Endothelial cell of umbilical vein (primary cell): ENCODE measurements at regions not wholly inside any gene's neighbourhood (a gene's known extent, or its start where the extent isn't known, plus 50 kb on each side); places are given as distances from the start of the nearest gene placed in this dataset.

ENCODE experiments used
- BruUV-seq: library from RNA; stranded (reverse); fragments of 400-500 nt; replicated peaks from 2 replicates; lab custom pipeline; 2021; lab: Mats Ljungman, UMichigan
- CTCF ChIA-PET: fragments of 300-600, 350-600 bp; sonication (Branson Sonifier 250); formaldehyde crosslinking; loops from one replicate; lab custom pipeline; 2021; ENCODE audit warnings: antibody characterized with exemption, inconsistent platforms; lab: Charles Lee
- POLR2A ChIA-PET: fragments of 300-600, 350-600 bp; sonication (Branson Sonifier 250); formaldehyde crosslinking; loops from one replicate; lab custom pipeline; 2021; ENCODE audit warnings: antibody characterized with exemption, inconsistent platforms; lab: Charles Lee
- DNase-seq: peaks from one replicate; pipeline ENCODE4 v3.0.0-alpha.2; 2011; ENCODE audit warnings: low read depth, low spot score
- FAIRE-seq: peaks from 2 replicates; lab custom pipeline; 2011; peaks lifted over from hg19 to GRCh38; lab: Jason Lieb, UNC
- H2AFZ ChIP-seq: 2 replicates; pipeline ENCODE4 v1.6.0; 2012; ENCODE audit warnings: low read depth, low read length, control low read depth, inconsistent platforms
- H3K27ac ChIP-seq: 2 replicates; pipeline ENCODE4 v1.5.1; 2011; ENCODE audit warnings: low read depth, mild to moderate bottlenecking, control low read depth, low read length, moderate library complexity; ENCODE audit not compliant: insufficient read depth
- H3K27me3 ChIP-seq, 2 experiments: 2 replicates each; pipeline versions ENCODE4 v1.6.0 to v1.6.1; 2011; ENCODE audit warnings: low read length in 2 of 2, mixed read lengths in 1 of 2; ENCODE audit not compliant: control insufficient read depth in 2 of 2, insufficient read depth in 2 of 2
- H3K36me3 ChIP-seq, 2 experiments: 2 replicates in 1 of 2; 3 replicates in 1 of 2; pipeline ENCODE4 v1.5.1; 2011; ENCODE audit warnings: low read length in 2 of 2, mild to moderate bottlenecking in 1 of 2, moderate library complexity in 1 of 2; ENCODE audit not compliant: control insufficient read depth in 2 of 2, insufficient read depth in 2 of 2; ENCODE audit errors: extremely low read depth in 1 of 2
- H3K4me1 ChIP-seq: 3 replicates; pipeline ENCODE4 v1.5.1; 2011; ENCODE audit warnings: mild to moderate bottlenecking, low read length; ENCODE audit not compliant: control insufficient read depth, insufficient read depth; ENCODE audit errors: extremely low read depth
- H3K4me2 ChIP-seq: 2 replicates; pipeline ENCODE4 v1.6.1; 2011; ENCODE audit warnings: low read length, control low read depth, mixed read lengths; ENCODE audit not compliant: insufficient read depth
- H3K4me3 ChIP-seq, 3 experiments: fragments of 200-600 bp in 1 of 3; sonication (generic), shearing (Covaris generic) in 1 of 3; replicated peaks in 1 of 3; 2 replicates each; pipeline ENCODE4 v1.5.1; 2011 to 2016; ENCODE audit warnings: control low read depth in 3 of 3, low read length in 3 of 3, mild to moderate bottlenecking in 2 of 3, inconsistent platforms in 1 of 3, low read depth in 1 of 3, moderate library complexity in 1 of 3; ENCODE audit not compliant: insufficient read depth in 1 of 3
- H3K79me2 ChIP-seq: 2 replicates; pipeline ENCODE4 v1.6.0; 2012; ENCODE audit warnings: low read length, inconsistent platforms; ENCODE audit not compliant: control insufficient read depth, insufficient read depth
- H3K9ac ChIP-seq: replicated peaks from 2 replicates; pipeline ENCODE3; 2011; ENCODE audit warnings: low read length, control low read depth; ENCODE audit not compliant: insufficient read depth; ENCODE audit errors: extremely low read depth
- H3K9me1 ChIP-seq: replicated peaks from 3 replicates; pipeline ENCODE4 v1.6.0; 2011; ENCODE audit warnings: mild to moderate bottlenecking, low read length; ENCODE audit not compliant: control insufficient read depth, insufficient read depth; ENCODE audit errors: extremely low read depth
- H3K9me3 ChIP-seq: replicated peaks from 2 replicates; pipeline ENCODE4 v1.5.1; 2012; ENCODE audit warnings: low read length, inconsistent platforms; ENCODE audit not compliant: control insufficient read depth, insufficient read depth
- H4K20me1 ChIP-seq: replicated peaks from 2 replicates; pipeline ENCODE3; 2011; ENCODE audit warnings: mild to moderate bottlenecking, low read length; ENCODE audit not compliant: control insufficient read depth, insufficient read depth; ENCODE audit errors: extremely low read depth
- EZH2 ChIP-seq: IDR thresholded peaks from 2 replicates; pipeline ENCODE4 v1.6.1; 2012; ENCODE audit warnings: borderline replicate concordance, low read depth, mild to moderate bottlenecking, moderate library complexity, low read length, inconsistent platforms; ENCODE audit not compliant: severe bottlenecking
- FOS ChIP-seq: IDR thresholded peaks from 2 replicates; pipeline ENCODE4 v1.6.1; 2011; ENCODE audit warnings: mild to moderate bottlenecking, low read length, moderate library complexity, borderline replicate concordance; ENCODE audit not compliant: insufficient read depth
- GATA2 ChIP-seq: IDR thresholded peaks from 2 replicates; pipeline ENCODE4 v1.7.0; 2011; ENCODE audit warnings: low read depth, mild to moderate bottlenecking, moderate library complexity, mixed read lengths, low read length; ENCODE audit not compliant: insufficient read length, insufficient read depth
- JUN ChIP-seq: IDR thresholded peaks from 2 replicates; pipeline ENCODE4 v1.6.1; 2011; ENCODE audit warnings: borderline replicate concordance, low read depth; ENCODE audit not compliant: insufficient read length, insufficient read depth
- MYC ChIP-seq: IDR thresholded peaks from one replicate; pipeline ENCODE4 v1.6.1; 2011; ENCODE audit warnings: mild to moderate bottlenecking, low read depth, low read length
- POLR2A ChIP-seq: IDR thresholded peaks from 2 replicates; pipeline ENCODE4 v1.6.1; 2012; ENCODE audit warnings: low read depth, mild to moderate bottlenecking, control low read depth, low read length
- POLR2AphosphoS5 ChIP-seq: IDR thresholded peaks from 2 replicates; pipeline ENCODE4 v1.6.1; 2012; ENCODE audit warnings: low read depth, mild to moderate bottlenecking, control low read depth, low read length, moderate library complexity; ENCODE audit not compliant: insufficient read depth
- dilution Hi-C: fragments of 300-500 bp; cut with MboI; formaldehyde crosslinking; loops from one replicate; pipeline ENCODE4 v1.15.0; 2019; ENCODE audit warnings: low sequenced_read_pairs; ENCODE audit not compliant: extremely low pct_ligation_motif_present
- intact Hi-C: fragments of 100-400 bp; cut with micrococcal nuclease; formaldehyde crosslinking; loops from one replicate; pipeline ENCODE4 v1.10.0; 2022
- TF ChIP-seq, protein P1 (sequence below): IDR thresholded peaks from 2 replicates; pipeline ENCODE4 v1.6.1; 2011; ENCODE audit not compliant: insufficient read depth, insufficient read length
- TF ChIP-seq, protein P2 (sequence below), 2 donors: IDR thresholded peaks; 1 replicate in 1 of 2; 2 replicates in 1 of 2; pipeline ENCODE4 v1.5.1; 2011; ENCODE audit warnings: low read length in 2 of 2, mild to moderate bottlenecking in 2 of 2, moderate library complexity in 2 of 2, control low read depth in 1 of 2, inconsistent platforms in 1 of 2, low read depth in 1 of 2; ENCODE audit not compliant: insufficient read depth in 1 of 2; ENCODE audit errors: extremely low read depth in 1 of 2

DNA sequence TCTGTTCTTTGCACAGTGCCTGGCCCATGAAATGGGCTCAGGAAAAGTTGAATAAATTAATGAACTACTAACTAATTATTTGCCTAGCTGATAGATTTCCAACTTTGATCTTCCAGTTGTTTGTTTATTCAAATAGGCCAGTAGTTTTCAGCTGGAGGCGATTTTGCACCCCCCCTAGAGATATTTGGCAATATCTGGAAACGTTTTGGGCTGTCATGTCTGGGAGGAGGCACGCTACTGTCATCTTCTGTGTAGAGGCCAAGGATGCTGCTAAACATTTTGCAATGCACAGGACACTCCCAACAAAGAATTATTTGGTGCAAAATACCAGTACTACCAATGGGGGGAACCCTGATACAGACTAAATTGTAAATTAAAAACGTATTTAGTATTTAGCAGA lies 81.9 kb downstream of the VCX2 start:
- H3K27ac ChIP-seq, result no peak overlapping the region

DNA sequence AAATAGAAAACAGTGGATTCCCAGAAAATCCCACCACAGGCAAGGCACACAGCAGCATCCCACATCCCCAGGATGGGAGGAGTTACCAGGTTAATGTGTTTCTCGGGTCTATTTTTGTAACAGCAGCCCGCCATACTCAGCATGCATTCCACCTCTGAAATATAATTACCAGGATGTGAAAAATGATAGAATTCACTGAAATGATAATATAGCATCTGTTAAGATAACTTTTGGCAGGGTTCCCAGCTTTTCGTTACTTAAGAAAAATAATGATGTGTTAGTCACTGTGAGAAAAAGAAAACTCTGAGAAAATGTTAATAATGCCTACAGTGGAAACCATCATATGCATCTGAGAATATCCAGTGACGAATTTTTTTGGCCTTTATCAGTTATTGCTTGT lies 87.1 kb downstream of the VCX2 start:
- Histone ChIP-seq H3K27me3 (no peaks in the 10 kb centered on the region), H3K4me3 (no peak overlapping the region), H3K9me1 (no peaks in the 10 kb centered on the region), H3K4me2 (no peak overlapping the region), H2AFZ (no peak overlapping the region), H3K27ac (no peak overlapping the region), H4K20me1 (no peaks in the 10 kb centered on the region), H3K36me3 (no peaks in the 10 kb centered on the region), H3K9me3 (no peaks in the 10 kb centered on the region), H3K4me1 (no peaks in the 10 kb centered on the region), H3K79me2 (no peaks in the 10 kb centered on the region), H3K9ac (no peak overlapping the region)
- no TSS peak for BruUV-seq
- no peak for TF ChIP-seq FOS
- TF ChIP-seq EZH2, result no peak
- TF ChIP-seq, protein P1, sequence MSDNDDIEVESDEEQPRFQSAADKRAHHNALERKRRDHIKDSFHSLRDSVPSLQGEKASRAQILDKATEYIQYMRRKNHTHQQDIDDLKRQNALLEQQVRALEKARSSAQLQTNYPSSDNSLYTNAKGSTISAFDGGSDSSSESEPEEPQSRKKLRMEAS, result no peak
- TF ChIP-seq, protein P2, sequence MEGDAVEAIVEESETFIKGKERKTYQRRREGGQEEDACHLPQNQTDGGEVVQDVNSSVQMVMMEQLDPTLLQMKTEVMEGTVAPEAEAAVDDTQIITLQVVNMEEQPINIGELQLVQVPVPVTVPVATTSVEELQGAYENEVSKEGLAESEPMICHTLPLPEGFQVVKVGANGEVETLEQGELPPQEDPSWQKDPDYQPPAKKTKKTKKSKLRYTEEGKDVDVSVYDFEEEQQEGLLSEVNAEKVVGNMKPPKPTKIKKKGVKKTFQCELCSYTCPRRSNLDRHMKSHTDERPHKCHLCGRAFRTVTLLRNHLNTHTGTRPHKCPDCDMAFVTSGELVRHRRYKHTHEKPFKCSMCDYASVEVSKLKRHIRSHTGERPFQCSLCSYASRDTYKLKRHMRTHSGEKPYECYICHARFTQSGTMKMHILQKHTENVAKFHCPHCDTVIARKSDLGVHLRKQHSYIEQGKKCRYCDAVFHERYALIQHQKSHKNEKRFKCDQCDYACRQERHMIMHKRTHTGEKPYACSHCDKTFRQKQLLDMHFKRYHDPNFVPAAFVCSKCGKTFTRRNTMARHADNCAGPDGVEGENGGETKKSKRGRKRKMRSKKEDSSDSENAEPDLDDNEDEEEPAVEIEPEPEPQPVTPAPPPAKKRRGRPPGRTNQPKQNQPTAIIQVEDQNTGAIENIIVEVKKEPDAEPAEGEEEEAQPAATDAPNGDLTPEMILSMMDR (IDR thresholded peaks at IDR 0.05; ENCODE audit: extremely low read depth in 1 of 2, insufficient read depth in 1 of 2, low read depth in 1 of 2, low read length in 2 of 2), result no peak
- TF ChIP-seq JUN, result no peak
- no peak for TF ChIP-seq POLR2A
- TF ChIP-seq MYC, result no peak
- no peak for TF ChIP-seq POLR2AphosphoS5
- TF ChIP-seq GATA2, result no peak
- DNase-seq (no peak), FAIRE-seq (no peak)
- ChIA-PET CTCF (no interaction called here), POLR2A (no interaction called here)
- intact Hi-C loops (no loop called here), dilution Hi-C loops (no loop called here)

More for the DNA sequence above, 81.9 kb downstream of the VCX2 start:
- CTCF ChIA-PET, result no interaction called here
- H3K9me3 ChIP-seq, result no peaks in the 10 kb centered on the region
- no peaks in the 10 kb centered on the region for H4K20me1 ChIP-seq
- TF ChIP-seq EZH2, result no peak
- TF ChIP-seq POLR2AphosphoS5, result no peak
- TF ChIP-seq FOS, result no peak
- H3K4me3 ChIP-seq, result no peak overlapping the region
- intact Hi-C loops (no loop called here), dilution Hi-C loops (no loop called here)
- H3K27me3 ChIP-seq, result no peaks in the 10 kb centered on the region
- FAIRE-seq (no peak), DNase-seq (no peak)
- POLR2A ChIA-PET, result no interaction called here
- H2AFZ ChIP-seq, result no peak overlapping the region
- BruUV-seq, result no TSS peak
- H3K4me1 ChIP-seq, result no peaks in the 10 kb centered on the region
- H3K4me2 ChIP-seq, result no peak overlapping the region
- no peak overlapping the region for H3K9ac ChIP-seq
- H3K79me2 ChIP-seq, result no peaks in the 10 kb centered on the region
- no peaks in the 10 kb centered on the region for H3K36me3 ChIP-seq
- H3K9me1 ChIP-seq, result no peaks in the 10 kb centered on the region
